Right lobe of liver (tissue), 4 donors: ENCODE measurements at regions not wholly inside any gene's neighbourhood (a gene's known extent, or its start where the extent isn't known, plus 50 kb on each side); places are given as distances from the start of the nearest gene placed in this dataset.

Source experiments
- POLR2A ChIP-seq: fragments of 450-650 bp; IDR thresholded peaks from one replicate; pipeline ENCODE4 v1.6.1; 2017; ENCODE audit warnings: antibody characterized with exemption, mild to moderate bottlenecking
- TF ChIP-seq, protein P1 (sequence below), 4 donors: fragments of 200-600 bp in 3 of 4; fragments of 450-650 bp in 1 of 4; IDR thresholded peaks; one replicate each; pipeline versions ENCODE4 v1.5.1 to v1.8.0; 2016 to 2022; ENCODE audit warnings: antibody characterized with exemption in 4 of 4, mild to moderate bottlenecking in 2 of 4
- donor health status: DM: no; HTN: no; CAD: no.
- donor health status: DM: no; HTN: no; CAD: no.
- donor health status: DM: no; HTN: yes; CAD: no.

DNA sequence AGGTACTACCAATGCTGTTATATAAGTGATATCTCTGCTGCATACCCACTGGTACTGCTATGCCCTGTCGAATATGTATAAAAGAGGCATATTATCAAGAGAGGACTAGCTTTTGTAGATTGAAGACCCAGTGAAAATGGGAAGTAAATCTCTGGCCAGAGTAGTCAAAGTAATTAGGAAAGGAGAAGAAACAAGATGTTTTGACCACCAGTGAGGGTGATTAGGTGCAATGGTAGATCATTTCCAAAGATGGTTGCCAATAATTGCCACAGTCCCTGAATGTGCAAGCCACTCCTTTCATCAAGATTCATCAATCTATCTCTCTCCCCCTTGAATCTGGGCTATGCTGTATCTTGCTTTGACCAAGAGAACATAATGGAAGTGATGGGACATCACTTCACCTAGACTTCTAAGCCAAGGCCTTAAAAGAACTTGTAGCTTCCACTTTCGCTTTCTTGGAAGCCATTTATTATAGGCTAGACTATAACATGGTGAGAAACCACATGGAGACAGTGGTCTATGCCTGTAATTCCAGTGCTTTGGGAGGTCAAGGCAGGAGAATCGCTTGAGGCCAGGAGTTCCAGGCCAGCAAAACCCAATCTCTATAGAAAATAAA lies 52.6 kb upstream of the ST8SIA6 start:
- TF ChIP-seq, protein P1, sequence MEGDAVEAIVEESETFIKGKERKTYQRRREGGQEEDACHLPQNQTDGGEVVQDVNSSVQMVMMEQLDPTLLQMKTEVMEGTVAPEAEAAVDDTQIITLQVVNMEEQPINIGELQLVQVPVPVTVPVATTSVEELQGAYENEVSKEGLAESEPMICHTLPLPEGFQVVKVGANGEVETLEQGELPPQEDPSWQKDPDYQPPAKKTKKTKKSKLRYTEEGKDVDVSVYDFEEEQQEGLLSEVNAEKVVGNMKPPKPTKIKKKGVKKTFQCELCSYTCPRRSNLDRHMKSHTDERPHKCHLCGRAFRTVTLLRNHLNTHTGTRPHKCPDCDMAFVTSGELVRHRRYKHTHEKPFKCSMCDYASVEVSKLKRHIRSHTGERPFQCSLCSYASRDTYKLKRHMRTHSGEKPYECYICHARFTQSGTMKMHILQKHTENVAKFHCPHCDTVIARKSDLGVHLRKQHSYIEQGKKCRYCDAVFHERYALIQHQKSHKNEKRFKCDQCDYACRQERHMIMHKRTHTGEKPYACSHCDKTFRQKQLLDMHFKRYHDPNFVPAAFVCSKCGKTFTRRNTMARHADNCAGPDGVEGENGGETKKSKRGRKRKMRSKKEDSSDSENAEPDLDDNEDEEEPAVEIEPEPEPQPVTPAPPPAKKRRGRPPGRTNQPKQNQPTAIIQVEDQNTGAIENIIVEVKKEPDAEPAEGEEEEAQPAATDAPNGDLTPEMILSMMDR (IDR thresholded peaks at IDR 0.05) = no peak
- no peak for TF ChIP-seq POLR2A
